ENCODE measurements at regions not wholly inside any gene's neighbourhood (a gene's known extent, or its start where the extent isn't known, plus 50 kb on each side); places are given as distances from the start of the nearest gene placed in this dataset.

GRCh38 chr5:74500110-74500917 lies 140.2 kb downstream of the ENC1 start:
- H3K27ac Mint-ChIP-seq = peak overlapping the region; percentile 68; the same call in 1 of the 2 replicates
- H3K36me3 Mint-ChIP-seq (ENCODE audit: low read depth) = no peaks in the 10 kb centered on the region
- peaks cover 4% of the 10 kb centered on the region for H3K27me3 Mint-ChIP-seq (ENCODE audit: insufficient read depth, low read depth, poor library complexity)
- no peaks in the 10 kb centered on the region for H3K9me3 Mint-ChIP-seq
- H3K4me1 ChIP-seq (ENCODE audit: insufficient read depth) = peaks cover 26% of the 10 kb centered on the region
- H3K4me3 Mint-ChIP-seq = no peak overlapping the region
- H3K4me1 Mint-ChIP-seq = peaks cover 36% of the 10 kb centered on the region
- TF ChIP-seq STAT1 (IDR thresholded peaks at IDR 0.05; ENCODE audit: unreplicated experiment) (no peak), ETS1 (IDR thresholded peaks at IDR 0.05) (no peak), JUNB (IDR thresholded peaks at IDR 0.05; ENCODE audit: unreplicated experiment) (no peak), ZNF114 (CRISPR knock-in tag; IDR thresholded peaks at IDR 0.05) (no peak), ZNF331 (CRISPR knock-in tag; IDR thresholded peaks at IDR 0.05; ENCODE audit: low read depth) (no peak), CREB1 (CRISPR knock-in tag; IDR thresholded peaks at IDR 0.05; ENCODE audit: low read depth) (no peak), NANOG (IDR thresholded peaks at IDR 0.05; ENCODE audit: borderline replicate concordance) (no peak), POLR2AphosphoS5 (IDR thresholded peaks at IDR 0.05; ENCODE audit: low read depth) (no peak), EZH2phosphoT487 (IDR thresholded peaks at IDR 0.05; ENCODE audit: unreplicated experiment) (no peak), REST (IDR thresholded peaks at IDR 0.05; ENCODE audit: unreplicated experiment) (no peak), EZH2 (IDR thresholded peaks at IDR 0.05; ENCODE audit: low read depth, unreplicated experiment) (no peak), CTCF (conservative IDR thresholded peaks at IDR 0.05; ENCODE audit: low read depth in 2 of 2) (no peak)
- TF ChIP-seq, protein P1, sequence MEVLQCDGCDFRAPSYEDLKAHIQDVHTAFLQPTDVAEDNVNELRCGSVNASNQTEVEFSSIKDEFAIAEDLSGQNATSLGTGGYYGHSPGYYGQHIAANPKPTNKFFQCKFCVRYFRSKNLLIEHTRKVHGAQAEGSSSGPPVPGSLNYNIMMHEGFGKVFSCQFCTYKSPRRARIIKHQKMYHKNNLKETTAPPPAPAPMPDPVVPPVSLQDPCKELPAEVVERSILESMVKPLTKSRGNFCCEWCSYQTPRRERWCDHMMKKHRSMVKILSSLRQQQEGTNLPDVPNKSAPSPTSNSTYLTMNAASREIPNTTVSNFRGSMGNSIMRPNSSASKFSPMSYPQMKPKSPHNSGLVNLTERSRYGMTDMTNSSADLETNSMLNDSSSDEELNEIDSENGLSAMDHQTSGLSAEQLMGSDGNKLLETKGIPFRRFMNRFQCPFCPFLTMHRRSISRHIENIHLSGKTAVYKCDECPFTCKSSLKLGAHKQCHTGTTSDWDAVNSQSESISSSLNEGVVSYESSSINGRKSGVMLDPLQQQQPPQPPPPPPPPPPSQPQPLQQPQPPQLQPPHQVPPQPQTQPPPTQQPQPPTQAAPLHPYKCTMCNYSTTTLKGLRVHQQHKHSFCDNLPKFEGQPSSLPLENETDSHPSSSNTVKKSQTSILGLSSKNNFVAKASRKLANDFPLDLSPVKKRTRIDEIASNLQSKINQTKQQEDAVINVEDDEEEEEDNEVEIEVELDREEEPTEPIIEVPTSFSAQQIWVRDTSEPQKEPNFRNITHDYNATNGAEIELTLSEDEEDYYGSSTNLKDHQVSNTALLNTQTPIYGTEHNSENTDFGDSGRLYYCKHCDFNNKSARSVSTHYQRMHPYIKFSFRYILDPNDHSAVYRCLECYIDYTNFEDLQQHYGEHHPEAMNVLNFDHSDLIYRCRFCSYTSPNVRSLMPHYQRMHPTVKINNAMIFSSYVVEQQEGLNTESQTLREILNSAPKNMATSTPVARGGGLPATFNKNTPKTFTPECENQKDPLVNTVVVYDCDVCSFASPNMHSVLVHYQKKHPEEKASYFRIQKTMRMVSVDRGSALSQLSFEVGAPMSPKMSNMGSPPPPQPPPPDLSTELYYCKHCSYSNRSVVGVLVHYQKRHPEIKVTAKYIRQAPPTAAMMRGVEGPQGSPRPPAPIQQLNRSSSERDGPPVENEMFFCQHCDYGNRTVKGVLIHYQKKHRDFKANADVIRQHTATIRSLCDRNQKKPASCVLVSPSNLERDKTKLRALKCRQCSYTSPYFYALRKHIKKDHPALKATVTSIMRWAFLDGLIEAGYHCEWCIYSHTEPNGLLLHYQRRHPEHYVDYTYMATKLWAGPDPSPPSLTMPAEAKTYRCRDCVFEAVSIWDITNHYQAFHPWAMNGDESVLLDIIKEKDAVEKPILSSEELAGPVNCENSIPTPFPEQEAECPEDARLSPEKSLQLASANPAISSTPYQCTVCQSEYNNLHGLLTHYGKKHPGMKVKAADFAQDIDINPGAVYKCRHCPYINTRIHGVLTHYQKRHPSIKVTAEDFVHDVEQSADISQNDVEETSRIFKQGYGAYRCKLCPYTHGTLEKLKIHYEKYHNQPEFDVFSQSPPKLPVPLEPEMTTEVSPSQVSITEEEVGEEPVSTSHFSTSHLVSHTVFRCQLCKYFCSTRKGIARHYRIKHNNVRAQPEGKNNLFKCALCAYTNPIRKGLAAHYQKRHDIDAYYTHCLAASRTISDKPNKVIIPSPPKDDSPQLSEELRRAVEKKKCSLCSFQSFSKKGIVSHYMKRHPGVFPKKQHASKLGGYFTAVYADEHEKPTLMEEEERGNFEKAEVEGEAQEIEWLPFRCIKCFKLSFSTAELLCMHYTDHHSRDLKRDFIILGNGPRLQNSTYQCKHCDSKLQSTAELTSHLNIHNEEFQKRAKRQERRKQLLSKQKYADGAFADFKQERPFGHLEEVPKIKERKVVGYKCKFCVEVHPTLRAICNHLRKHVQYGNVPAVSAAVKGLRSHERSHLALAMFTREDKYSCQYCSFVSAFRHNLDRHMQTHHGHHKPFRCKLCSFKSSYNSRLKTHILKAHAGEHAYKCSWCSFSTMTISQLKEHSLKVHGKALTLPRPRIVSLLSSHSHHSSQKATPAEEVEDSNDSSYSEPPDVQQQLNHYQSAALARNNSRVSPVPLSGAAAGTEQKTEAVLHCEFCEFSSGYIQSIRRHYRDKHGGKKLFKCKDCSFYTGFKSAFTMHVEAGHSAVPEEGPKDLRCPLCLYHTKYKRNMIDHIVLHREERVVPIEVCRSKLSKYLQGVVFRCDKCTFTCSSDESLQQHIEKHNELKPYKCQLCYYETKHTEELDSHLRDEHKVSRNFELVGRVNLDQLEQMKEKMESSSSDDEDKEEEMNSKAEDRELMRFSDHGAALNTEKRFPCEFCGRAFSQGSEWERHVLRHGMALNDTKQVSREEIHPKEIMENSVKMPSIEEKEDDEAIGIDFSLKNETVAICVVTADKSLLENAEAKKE (CRISPR knock-in tag; IDR thresholded peaks at IDR 0.05) = no peak
- no peaks in the 10 kb centered on the region for H3K79me2 ChIP-seq (replicated peaks; ENCODE audit: insufficient read depth)
- no peaks in the 10 kb centered on the region for H3K36me3 ChIP-seq (ENCODE audit: insufficient read depth)
- no peaks in the 10 kb centered on the region for H3K9me2 ChIP-seq (ENCODE audit: insufficient read depth)
- H3F3A ChIP-seq (replicated peaks; ENCODE audit: low read depth) = no peaks in the 10 kb centered on the region
- H3K27ac ChIP-seq (ENCODE audit: low read depth) = no peak overlapping the region
- H2AFZ ChIP-seq = peak overlapping the region; percentile 89
- H3K4me3 ChIP-seq = no peak overlapping the region
- ATAC-seq (peak; percentile 74), DNase-seq (ENCODE audit: low spot score) (peak; percentile 32)
- H4K20me1 ChIP-seq (replicated peaks; ENCODE audit: insufficient read depth) = no peaks in the 10 kb centered on the region
- H3K4me2 ChIP-seq = 0 out of 2 replicates have a peak overlapping the region, but pooled peaks have one; percentile 28
- H3K27me3 ChIP-seq (ENCODE audit: insufficient read depth) = no peaks in the 10 kb centered on the region

Measured in GM23338 (cell line).